ENCODE measurements at regions not wholly inside any gene's neighbourhood (a gene's known extent, or its start where the extent isn't known, plus 50 kb on each side); places are given as distances from the start of the nearest gene placed in this dataset.

DNA sequence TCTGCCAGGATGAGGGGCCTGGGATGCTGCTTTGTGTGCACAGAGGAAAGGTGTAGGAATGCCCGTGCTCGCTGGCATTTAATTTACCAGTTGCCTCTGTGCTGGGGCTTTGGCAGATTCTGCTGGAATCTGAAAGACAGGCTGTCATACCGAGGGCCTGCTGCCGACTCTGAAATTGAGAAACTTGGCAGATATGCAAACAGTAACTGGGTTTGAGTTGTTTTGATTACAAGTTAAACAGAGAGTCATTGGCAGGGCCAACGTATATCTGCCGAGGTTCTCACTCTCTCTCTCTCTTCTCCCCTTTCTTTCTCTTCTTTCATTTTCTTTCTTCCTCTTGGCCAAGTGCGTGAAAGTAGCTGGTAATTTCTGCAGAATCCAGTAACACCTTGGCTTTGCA lies 618.7 kb downstream of the VRK1 start:
- Histone ChIP-seq H3K27ac (no peak overlapping the region), H3K4me2 (no peak overlapping the region), H3K9ac (no peak overlapping the region)

DNA sequence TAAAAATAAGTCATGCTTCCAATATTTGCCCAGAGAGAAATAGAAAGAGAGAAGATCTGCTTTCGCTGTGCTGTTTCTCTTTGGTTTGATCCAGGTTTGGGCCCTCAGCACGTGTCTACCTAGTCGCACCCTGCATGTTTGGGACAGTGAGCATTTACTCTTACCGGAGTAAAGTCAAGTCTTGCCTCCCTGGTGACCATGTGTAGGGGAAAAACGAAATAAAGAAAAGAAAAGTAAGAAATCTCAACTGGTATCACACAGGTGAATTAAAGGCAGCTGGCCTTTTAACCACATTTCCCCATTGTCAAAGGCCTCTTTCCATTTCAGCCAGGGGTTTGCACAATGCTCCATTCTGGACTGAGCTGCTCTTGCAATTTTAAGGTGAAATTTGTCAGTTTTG lies 619.4 kb downstream of the VRK1 start:
- Histone ChIP-seq H4K20me1 (no peaks in the 10 kb centered on the region), H3K36me3 (no peaks in the 10 kb centered on the region), H3K27me3 (no peaks in the 10 kb centered on the region), H3K9ac (no peak overlapping the region), H3K4me2 (no peak overlapping the region), H3K4me3 (no peak overlapping the region), H3K9me3 (replicated peaks in 1 of 11) (no peaks in the 10 kb centered on the region), H3K27ac (no peak overlapping the region), H3K4me1 (no peaks in the 10 kb centered on the region)
- no peak for TF ChIP-seq Cebpa-rat (IDR thresholded peaks at IDR 0.05)

More for the DNA sequence above, 618.7 kb downstream of the VRK1 start:
- Histone ChIP-seq H3K27me3 (no peaks in the 10 kb centered on the region), H3K9me3 (replicated peaks in 1 of 11) (no peaks in the 10 kb centered on the region), H4K20me1 (no peaks in the 10 kb centered on the region), H3K4me3 (no peak overlapping the region), H3K4me1 (no peaks in the 10 kb centered on the region), H3K36me3 (no peaks in the 10 kb centered on the region)
- no peak for TF ChIP-seq Cebpa-rat (IDR thresholded peaks at IDR 0.05)

DNA sequence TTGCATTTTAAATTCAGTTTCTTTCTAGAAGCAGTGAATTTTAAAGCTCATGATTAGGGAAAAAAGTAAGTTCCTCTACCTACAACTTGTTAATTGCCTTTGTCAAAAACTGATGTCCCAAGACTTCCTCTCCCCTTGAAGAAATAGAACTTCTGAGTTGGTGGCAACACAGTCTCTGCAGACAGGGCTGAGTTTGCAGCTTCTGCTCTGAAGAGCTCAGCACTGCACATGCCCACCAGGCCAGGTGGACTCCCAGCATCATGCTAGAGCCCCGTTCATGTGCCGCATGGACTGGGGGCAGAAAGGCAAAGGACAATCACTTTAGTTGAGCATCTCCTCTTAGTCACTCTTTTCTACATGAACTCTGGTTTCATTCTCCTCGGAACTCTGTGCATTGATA lies 620.1 kb downstream of the VRK1 start:
- H4K20me1 ChIP-seq, result no peaks in the 10 kb centered on the region
- H3K4me2 ChIP-seq, result no peak overlapping the region
- H3K4me1 ChIP-seq, result no peaks in the 10 kb centered on the region
- H3K9ac ChIP-seq, result no peak overlapping the region
- H3K9me3 ChIP-seq (replicated peaks in 1 of 11), result no peaks in the 10 kb centered on the region
- TF ChIP-seq Cebpa-rat (IDR thresholded peaks at IDR 0.05), result no peak
- no peak overlapping the region for H3K27ac ChIP-seq
- H3K27me3 ChIP-seq, result no peaks in the 10 kb centered on the region
- H3K36me3 ChIP-seq, result no peaks in the 10 kb centered on the region
- H3K4me3 ChIP-seq, result no peak overlapping the region

DNA sequence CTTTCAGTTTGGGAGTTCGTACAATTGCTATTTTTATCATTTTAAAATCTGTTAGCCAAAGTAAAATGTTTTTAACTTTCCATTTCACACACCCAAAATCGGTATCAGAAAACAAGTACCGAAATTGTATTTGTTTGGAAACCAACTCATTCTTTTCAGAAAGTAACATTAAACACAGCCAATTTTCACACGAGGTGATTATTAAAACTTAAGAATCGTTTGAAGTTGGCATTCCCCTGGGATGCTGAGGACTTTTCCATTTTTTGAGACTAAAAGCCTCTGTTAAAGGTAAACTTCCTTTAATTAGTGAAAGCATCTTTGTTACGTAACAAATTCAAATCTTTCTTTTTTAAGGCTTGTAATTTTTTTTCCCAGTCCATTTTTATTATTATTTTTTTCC lies 623.0 kb downstream of the VRK1 start:
- no peaks in the 10 kb centered on the region for H3K4me1 ChIP-seq
- no peaks in the 10 kb centered on the region for H3K27me3 ChIP-seq
- H3K9ac ChIP-seq, result no peak overlapping the region
- no peaks in the 10 kb centered on the region for H4K20me1 ChIP-seq
- no peak overlapping the region for H3K4me3 ChIP-seq
- no peak overlapping the region for H3K27ac ChIP-seq
- H3K4me2 ChIP-seq, result no peak overlapping the region
- TF ChIP-seq Cebpa-rat (IDR thresholded peaks at IDR 0.05), result no peak
- no peaks in the 10 kb centered on the region for H3K36me3 ChIP-seq
- no peaks in the 10 kb centered on the region for H3K9me3 ChIP-seq (replicated peaks in 1 of 11)

DNA sequence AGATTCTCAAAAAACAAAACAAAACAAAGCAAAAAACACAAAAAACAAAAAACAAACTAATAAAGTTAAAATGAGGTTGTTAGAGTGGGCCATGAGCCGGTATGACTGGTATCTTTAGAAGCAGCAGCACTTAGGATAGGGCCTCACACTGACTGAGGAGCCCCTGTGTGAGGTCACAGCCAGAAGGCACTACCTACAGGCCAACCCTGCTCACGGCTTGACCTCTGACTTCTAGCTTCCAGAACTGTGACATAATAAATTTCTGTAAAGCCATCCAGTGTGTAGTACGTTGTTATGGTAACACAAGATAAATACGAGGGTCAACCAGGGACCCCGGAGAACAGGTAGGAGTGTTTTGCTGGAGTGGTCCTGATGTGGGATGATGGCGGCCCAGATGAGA lies 629.6 kb downstream of the VRK1 start:
- Histone ChIP-seq H3K36me3 (no peaks in the 10 kb centered on the region), H3K4me3 (no peak overlapping the region), H4K20me1 (no peaks in the 10 kb centered on the region), H3K4me2 (no peak overlapping the region), H3K27ac (no peak overlapping the region), H3K9me3 (replicated peaks in 1 of 11) (peaks cover 0 to 7% (median 0%) of the 10 kb centered on the region in 11 experiments; a peak in 1 of 22 replicates), H3K27me3 (no peaks in the 10 kb centered on the region), H3K9ac (no peak overlapping the region), H3K4me1 (no peaks in the 10 kb centered on the region)
- no peak for TF ChIP-seq Cebpa-rat (IDR thresholded peaks at IDR 0.05)

DNA sequence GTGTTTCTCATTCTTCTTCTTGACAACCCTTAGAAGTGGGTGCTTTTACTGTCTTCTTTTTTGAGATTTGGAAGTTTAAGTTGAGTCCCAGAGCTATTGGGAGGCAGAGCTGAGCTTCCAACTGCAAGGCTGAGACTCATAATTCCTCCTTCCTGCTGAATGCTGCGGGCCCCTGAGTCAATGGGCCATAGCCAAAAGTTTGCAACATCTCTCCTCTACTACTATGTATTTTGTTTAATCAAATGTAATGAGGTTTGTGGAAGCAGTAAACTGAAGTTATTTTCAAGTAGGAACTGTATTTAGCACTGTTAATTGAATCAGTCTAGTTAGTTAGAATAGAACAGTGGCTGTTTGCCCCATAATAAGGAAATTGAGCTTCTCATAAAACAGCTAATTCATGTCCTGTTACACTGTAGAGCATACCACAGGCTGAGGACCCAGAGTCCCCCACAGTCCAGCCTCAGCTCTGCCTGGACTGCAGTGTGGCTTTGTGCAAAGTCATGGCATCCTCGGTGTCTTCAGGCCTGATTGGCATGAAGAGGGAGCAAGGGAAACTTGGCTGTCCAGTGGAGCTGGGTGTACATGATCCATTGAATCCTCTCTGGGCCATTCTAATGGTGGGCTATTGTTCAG lies 631.7 kb downstream of the VRK1 start:
- no peaks in the 10 kb centered on the region for H4K20me1 ChIP-seq
- no peak overlapping the region for H3K9ac ChIP-seq
- H3K4me3 ChIP-seq, result no peak overlapping the region
- H3K27ac ChIP-seq, result no peak overlapping the region
- TF ChIP-seq Cebpa-rat (IDR thresholded peaks at IDR 0.05), result no peak
- no peaks in the 10 kb centered on the region for H3K36me3 ChIP-seq
- H3K27me3 ChIP-seq, result no peaks in the 10 kb centered on the region
- H3K4me1 ChIP-seq, result no peaks in the 10 kb centered on the region
- H3K9me3 ChIP-seq (replicated peaks in 1 of 11), result peaks cover 0 to 7% (median 0%) of the 10 kb centered on the region in 11 experiments; a peak in 3 of 22 replicates
- no peak overlapping the region for H3K4me2 ChIP-seq

DNA sequence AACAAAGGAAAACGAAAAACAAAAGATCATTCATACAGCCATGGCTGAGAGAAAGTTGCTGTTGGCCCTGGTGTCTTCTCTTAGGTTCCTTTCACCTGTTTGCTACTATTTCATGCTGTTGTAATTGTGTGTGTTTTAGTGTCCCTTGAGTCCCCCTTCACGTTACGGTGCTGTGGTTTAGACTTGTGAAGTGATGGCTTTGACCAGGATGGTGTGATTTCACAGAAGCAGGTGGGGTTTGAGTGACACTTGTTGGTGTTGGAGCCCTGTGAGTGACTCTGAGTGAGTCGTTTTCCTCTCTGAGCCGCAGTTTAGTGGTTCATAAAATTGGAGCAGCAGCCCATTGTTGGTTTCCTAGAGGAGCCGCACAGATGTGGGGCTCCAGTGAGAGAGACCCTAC lies 635.4 kb downstream of the VRK1 start:
- Histone ChIP-seq H4K20me1 (no peaks in the 10 kb centered on the region), H3K4me2 (no peak overlapping the region), H3K9ac (no peak overlapping the region), H3K4me1 (no peaks in the 10 kb centered on the region), H3K36me3 (no peaks in the 10 kb centered on the region), H3K27me3 (no peaks in the 10 kb centered on the region), H3K27ac (no peak overlapping the region), H3K4me3 (no peak overlapping the region), H3K9me3 (replicated peaks in 1 of 11) (peaks cover 0 to 7% (median 0%) of the 10 kb centered on the region in 11 experiments; a peak in 3 of 22 replicates)
- TF ChIP-seq Cebpa-rat (IDR thresholded peaks at IDR 0.05), result no peak

DNA sequence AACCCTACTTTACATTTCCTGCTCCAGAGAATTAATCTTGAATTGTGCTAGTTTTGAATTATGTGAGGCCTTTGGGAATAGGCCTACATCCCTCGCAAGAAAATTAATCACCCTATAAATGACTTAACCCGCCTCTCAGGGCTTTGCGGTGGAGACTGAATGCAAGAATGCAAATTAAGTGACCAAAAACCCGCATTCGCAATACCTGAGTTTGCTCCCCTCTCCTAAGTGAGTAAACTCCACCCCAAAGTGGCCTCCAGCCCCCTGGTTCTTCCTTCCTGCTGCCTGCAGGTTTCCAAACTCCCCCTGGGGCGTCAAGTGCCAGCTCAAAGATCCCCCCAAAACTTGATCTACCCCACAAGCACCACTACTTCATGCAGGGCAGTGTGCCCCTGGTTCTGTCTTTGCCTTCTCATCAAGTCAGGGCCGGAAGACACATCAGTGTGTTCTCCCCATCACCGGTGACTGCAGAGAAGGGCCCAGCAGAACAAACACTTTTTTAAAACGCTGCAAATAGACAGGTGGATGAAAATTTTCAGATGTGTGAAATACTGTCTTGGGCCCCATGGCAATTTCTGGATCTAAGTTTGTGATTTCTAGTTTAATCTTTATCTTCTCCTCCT lies 644.7 kb downstream of the VRK1 start:
- no peak overlapping the region for H3K27ac ChIP-seq
- no peaks in the 10 kb centered on the region for H3K4me1 ChIP-seq
- no peak for TF ChIP-seq Cebpa-rat (IDR thresholded peaks at IDR 0.05)
- H3K9ac ChIP-seq, result no peak overlapping the region
- H4K20me1 ChIP-seq, result no peaks in the 10 kb centered on the region
- H3K9me3 ChIP-seq (replicated peaks in 1 of 11), result no peaks in the 10 kb centered on the region
- H3K27me3 ChIP-seq, result no peaks in the 10 kb centered on the region
- no peak overlapping the region for H3K4me3 ChIP-seq
- no peak overlapping the region for H3K4me2 ChIP-seq
- no peaks in the 10 kb centered on the region for H3K36me3 ChIP-seq

DNA sequence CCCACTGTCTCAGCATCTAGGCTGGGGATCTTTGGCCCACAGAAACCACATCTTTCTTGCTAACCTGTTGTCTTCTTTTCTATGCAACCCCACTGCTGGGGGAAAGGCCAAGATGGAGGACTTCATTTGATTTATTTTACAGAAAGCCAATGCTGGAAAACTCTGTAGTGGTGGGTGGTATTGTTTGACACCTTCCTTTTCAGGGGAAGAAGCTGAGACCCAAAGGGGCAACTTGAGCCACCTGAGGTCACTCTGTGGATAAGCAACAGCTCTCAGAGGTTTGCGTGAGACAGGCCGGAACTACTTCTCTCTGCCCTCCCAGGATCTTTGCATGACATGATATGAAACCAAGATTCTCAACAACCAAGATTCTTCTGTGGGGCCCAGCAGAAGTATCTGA lies 645.2 kb downstream of the VRK1 start:
- TF ChIP-seq Cebpa-rat (IDR thresholded peaks at IDR 0.05), result no peak
- Histone ChIP-seq H3K4me2 (no peak overlapping the region), H3K9ac (no peak overlapping the region)

DNA sequence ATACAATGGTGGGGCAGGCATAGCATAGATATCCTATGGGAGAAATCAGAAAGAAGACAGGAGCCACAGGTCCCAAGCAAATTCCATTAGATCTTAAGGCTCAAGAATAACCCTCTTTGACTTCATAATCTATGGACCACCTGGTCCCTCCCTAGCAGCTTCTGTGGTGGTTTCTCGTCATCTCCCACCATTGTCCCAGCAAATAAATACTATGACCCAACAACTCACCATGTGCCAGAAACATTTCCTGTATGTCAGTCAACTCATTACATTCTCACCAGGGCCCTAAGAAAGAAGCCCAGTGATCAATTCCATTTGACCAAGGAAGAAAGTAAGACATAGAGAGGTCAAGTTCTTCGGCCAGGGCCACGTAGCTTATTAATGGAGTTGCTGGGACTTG lies 646.2 kb downstream of the VRK1 start:
- Histone ChIP-seq H4K20me1 (no peaks in the 10 kb centered on the region), H3K4me1 (no peaks in the 10 kb centered on the region), H3K9me3 (replicated peaks in 1 of 11) (no peaks in the 10 kb centered on the region), H3K36me3 (no peaks in the 10 kb centered on the region), H3K27ac (no peak overlapping the region), H3K27me3 (no peaks in the 10 kb centered on the region), H3K4me3 (no peak overlapping the region), H3K9ac (no peak overlapping the region), H3K4me2 (no peak overlapping the region)
- no peak for TF ChIP-seq Cebpa-rat (IDR thresholded peaks at IDR 0.05)

More for the DNA sequence above, 645.2 kb downstream of the VRK1 start:
- Histone ChIP-seq H3K27ac (no peak overlapping the region), H3K4me1 (no peaks in the 10 kb centered on the region), H4K20me1 (no peaks in the 10 kb centered on the region), H3K4me3 (no peak overlapping the region), H3K36me3 (no peaks in the 10 kb centered on the region), H3K27me3 (no peaks in the 10 kb centered on the region), H3K9me3 (replicated peaks in 1 of 11) (no peaks in the 10 kb centered on the region)

Data from BLaER1 treated with 17β-estradiol and CSF1 and Interleukin-3, amounts not matched to agents 10 nM and 100 nM (cell line).